Activated CD4-positive, alpha-beta T cell treated with anti-CD3 and anti-CD28 coated beads, Interleukin-2, amount 50 U/mL, for 48 hours (primary cell): ENCODE measurements at regions not wholly inside any gene's neighbourhood (a gene's known extent, or its start where the extent isn't known, plus 50 kb on each side); places are given as distances from the start of the nearest gene placed in this dataset.
"Not testable (repeated sequence)": the region's sequence is repeated elsewhere in the genome, so short reads cannot be mapped to it uniquely, and the experiment has no call there.

Experiments used
- DNase-seq, 2 experiments: peaks; one replicate each; pipeline ENCODE4 v3.0.0-alpha.2; 2020

DNA sequence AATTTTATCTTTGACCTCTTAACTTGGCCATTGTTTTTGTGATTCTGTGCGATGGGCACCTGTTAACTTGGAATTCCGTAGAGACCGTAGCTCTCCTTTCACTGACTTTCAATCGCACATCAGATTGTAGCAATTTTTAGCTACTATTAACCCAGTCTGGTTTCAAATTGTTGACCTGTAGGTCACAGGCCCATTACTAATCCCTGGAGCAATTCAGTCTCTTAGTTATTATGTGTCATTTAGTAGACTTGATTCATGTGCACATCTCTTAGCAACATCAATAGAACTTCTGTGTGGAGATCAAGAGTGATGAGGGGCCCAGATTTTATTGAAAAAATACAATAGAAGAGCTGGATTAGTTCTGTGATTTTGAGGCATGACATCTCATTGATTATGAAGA lies 549.6 kb upstream of the SLC10A2 start:
- DNase-seq = no peak

DNA sequence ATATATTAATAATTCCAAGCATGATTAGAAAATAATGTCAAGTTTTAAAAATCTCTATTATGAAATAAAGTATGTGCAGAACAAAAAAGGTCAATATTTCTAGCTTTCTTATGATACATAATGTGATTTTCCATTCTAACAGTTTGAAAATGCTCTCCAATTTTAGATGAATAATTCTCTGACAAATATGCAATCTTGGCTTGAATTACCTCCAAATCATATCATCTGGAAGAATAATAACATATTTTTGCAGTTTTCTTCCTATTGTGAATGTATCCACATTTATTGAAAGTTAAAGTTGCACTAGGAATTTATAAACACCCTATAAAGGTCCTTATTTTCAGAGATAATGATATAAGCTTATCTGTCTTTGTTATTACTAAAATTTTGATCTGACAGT lies 548.5 kb upstream of the SLC10A2 start:
- DNase-seq = no peak

GRCh38 chr13:103607995-103608394 lies 541.8 kb upstream of the SLC10A2 start:
- DNase-seq = no peak

- DNase-seq = no peak
These were observed 539.5 kb upstream of the SLC10A2 start for GRCh38 chr13:103605546-103606326.

- not testable (repeated sequence) for DNase-seq
These were observed 533.7 kb upstream of the SLC10A2 start for GRCh38 chr13:103599870-103600269.

DNA sequence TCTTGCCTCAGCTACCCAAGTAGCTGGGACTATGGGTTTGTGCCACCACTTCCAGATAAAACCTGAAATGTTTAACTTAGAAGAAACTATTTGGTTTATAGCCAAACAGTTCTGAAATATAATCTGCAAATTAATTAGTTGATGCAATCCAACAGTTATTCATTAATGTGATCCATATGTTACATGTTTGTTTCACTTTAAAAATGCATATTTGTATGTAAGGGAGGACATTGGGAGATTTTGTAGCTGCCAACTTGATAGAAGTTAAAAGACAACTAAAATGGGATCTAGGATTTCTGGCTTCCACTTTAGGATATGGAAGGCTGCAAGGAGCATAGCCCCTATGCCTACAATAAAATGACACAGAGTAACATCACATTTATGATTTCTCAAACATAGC lies 532.5 kb upstream of the SLC10A2 start:
- DNase-seq = no peak

- no peak for DNase-seq
These were observed 507.2 kb upstream of the SLC10A2 start for GRCh38 chr13:103573446-103573845.

DNA sequence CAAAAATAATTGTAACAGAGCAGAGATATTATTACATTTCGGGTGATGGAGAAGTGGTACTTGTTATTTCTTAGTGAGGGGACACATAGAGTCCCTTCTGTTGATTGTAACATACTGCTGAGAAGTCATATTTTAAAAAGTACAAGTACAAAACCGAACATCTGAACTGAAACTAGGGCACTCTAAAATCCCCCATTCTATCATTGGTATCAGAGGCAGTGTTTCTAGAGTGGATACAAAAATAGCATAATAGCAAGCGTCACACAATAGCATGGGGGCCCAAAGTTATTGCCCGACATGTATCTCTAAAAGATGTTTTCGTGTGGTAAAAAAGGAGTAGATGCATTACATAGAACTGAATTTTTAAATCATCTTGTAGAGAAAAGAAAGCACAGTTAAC lies 502.1 kb upstream of the SLC10A2 start:
- no peak for DNase-seq

GRCh38 chr13:103557878-103558277 lies 491.7 kb upstream of the SLC10A2 start:
- no peak for DNase-seq

- DNase-seq = no peak
These were observed 490.5 kb upstream of the SLC10A2 start for GRCh38 chr13:103556681-103557080.

GRCh38 chr13:103547914-103548313 lies 481.7 kb upstream of the SLC10A2 start:
- DNase-seq = no peak

DNA sequence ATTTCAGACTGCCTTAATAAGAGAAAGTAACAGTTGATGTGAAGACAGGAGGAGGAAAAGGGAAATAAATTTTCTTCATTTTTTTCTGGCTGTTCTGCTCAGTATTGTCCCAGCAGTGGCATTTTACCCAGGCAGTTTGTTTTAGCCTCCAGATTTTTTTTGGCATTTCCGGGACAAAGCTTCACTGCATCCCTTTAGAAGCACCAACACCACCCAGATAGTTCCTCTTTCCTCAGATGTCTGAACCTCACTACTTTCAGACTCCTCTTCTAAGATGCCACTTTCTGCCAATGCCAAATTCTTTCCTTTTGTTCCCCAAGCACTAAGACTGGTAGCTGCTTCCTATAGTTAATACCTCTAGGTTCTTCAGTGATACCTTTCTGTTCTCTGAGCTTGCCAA lies 480.1 kb upstream of the SLC10A2 start:
- no peak for DNase-seq

GRCh38 chr13:103542648-103543047 lies 476.4 kb upstream of the SLC10A2 start:
- no peak for DNase-seq

DNA sequence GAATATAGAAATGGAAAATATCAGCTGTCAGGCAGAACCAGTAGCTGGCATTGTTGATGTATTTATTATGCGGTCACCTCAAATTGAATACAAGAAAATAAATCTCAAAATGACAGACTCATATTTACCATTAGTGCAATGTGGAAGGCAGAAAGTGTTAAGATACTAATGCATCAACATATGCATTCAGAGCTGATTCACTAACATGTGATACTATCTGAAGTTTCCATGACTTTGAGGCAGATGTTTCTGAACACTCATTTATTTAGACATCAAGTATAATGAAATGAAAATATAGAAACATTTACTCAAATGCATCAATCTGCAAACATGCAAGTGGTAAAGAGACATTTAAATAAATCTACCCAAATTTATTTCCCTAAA lies 474.2 kb upstream of the SLC10A2 start:
- no peak for DNase-seq

GRCh38 chr13:103539721-103540381 lies 473.6 kb upstream of the SLC10A2 start:
- no peak for DNase-seq

GRCh38 chr13:103539265-103539664 lies 473.0 kb upstream of the SLC10A2 start:
- DNase-seq = no peak

DNA sequence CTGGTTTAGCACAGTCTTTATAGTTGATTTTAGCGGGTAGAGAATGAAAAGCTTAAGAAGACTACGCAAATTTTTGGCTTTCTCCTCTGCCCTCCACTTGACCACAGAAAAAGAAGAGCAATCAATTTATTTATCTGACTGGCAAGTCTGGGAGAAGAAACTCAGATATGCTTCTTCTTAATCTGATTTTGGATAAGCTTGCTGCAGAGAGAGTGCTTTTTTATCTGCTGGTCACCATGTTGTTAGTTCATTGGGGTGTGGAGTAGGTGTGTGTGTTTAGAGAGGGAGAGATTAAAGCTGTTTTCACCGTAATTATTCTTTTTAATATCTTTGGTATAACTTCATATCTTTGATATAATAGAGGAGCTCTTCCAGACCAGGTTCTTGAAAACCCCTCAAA lies 471.4 kb upstream of the SLC10A2 start:
- no peak for DNase-seq

GRCh38 chr13:103531278-103531677 lies 465.1 kb upstream of the SLC10A2 start:
- DNase-seq = no peak

GRCh38 chr13:103528437-103528836 lies 462.2 kb upstream of the SLC10A2 start:
- DNase-seq = no peak

- DNase-seq = no peak
These were observed 459.3 kb upstream of the SLC10A2 start for GRCh38 chr13:103525530-103525929.

- no peak for DNase-seq
These were observed 457.6 kb upstream of the SLC10A2 start for GRCh38 chr13:103523858-103524257.

- no peak for DNase-seq
These were observed 455.3 kb upstream of the SLC10A2 start for GRCh38 chr13:103521532-103521931.

DNA sequence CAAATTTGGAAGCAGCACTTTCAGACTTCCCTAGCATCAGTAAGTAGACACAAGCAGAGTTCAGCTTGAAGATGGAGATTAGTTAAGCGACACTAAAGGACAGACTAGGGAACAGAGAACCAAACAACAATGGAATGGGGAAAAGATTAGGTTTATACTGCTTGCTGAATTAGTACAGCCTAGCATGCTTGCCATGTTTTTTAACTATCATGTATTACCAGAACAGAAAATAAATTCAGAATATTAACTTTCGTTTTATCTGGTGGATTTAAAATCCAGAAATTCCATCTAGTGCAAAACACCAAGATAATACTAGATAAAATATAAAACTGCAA lies 451.5 kb upstream of the SLC10A2 start:
- DNase-seq = no peak

DNA sequence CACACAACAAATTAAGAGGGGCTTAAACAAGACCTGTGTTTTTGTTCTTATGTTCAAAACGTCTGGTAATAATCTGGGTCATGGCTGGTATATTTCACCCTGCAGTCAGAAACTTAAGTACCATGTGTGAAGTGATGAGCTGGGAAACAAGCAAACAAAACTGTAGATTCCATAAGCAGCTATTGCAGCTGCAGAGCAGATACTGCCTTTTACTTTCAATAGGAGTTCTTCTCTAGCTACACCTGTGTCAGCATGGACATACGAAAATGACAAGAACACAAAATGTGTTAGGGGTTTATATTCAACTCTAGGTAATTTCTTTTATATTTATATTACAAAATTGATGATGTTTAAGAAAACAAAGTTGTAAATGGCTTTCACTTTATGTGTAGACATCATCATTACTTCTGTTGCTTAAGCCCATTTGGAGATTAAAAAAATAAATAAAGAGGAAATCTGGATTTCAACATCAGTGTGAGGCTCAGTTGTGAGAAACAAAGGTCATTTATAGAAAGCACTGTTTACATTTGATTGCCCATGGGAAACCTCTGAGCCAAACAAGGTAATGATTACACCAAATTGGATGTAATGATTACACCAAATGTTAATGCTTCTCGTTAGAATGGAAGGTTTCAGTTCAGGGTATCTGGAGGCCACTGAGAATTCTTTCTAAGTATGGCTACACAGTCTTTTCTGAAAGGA lies 451.0 kb upstream of the SLC10A2 start:
- no peak for DNase-seq
